ENCODE measurements at regions not wholly inside any gene's neighbourhood (a gene's known extent, or its start where the extent isn't known, plus 50 kb on each side); places are given as distances from the start of the nearest gene placed in this dataset.

GRCh38 chr10:33831591-33831990 is 497.1 kb upstream of the NRP1 start:
- TF ChIP-seq POLR2A (IDR thresholded peaks at IDR 0.05) (no peak), CTCF (IDR thresholded peaks at IDR 0.05) (no peak)
